ENCODE measurements at regions not wholly inside any gene's neighbourhood (a gene's known extent, or its start where the extent isn't known, plus 50 kb on each side); places are given as distances from the start of the nearest gene placed in this dataset.

GRCh38 chr14:97442363-97442762, 645.2 kb downstream of the VRK1 start:
- no peaks in the 10 kb centered on the region for H3K36me3 ChIP-seq (ENCODE audit: control insufficient read depth in 4 of 4, insufficient read depth in 4 of 4, low read length in 4 of 4)
- WGBS, 2 donors: 86 to 88% methylated on average over 2 of the region's 2 CpGs
- no peak for ATAC-seq (ENCODE audit: insufficient read depth, low FRiP score)

DNA sequence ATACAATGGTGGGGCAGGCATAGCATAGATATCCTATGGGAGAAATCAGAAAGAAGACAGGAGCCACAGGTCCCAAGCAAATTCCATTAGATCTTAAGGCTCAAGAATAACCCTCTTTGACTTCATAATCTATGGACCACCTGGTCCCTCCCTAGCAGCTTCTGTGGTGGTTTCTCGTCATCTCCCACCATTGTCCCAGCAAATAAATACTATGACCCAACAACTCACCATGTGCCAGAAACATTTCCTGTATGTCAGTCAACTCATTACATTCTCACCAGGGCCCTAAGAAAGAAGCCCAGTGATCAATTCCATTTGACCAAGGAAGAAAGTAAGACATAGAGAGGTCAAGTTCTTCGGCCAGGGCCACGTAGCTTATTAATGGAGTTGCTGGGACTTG, 646.2 kb downstream of the VRK1 start:
- Histone ChIP-seq H3K9me3 (ENCODE audit: control insufficient read depth in 4 of 4, insufficient read depth in 3 of 4, low read length in 3 of 4) (no peaks in the 10 kb centered on the region), H3K27ac (ENCODE audit: low read depth in 1 of 2, low read length in 1 of 2) (no peak overlapping the region), H3K9ac (ENCODE audit: insufficient read depth in 1 of 2, low read length in 2 of 2) (no peak overlapping the region), H3K27me3 (ENCODE audit: control insufficient read depth in 3 of 3, insufficient read depth in 3 of 3, low read length in 2 of 3) (no peaks in the 10 kb centered on the region), H3K4me1 (ENCODE audit: control insufficient read depth in 5 of 5, insufficient read depth in 5 of 5, low read length in 5 of 5) (no peaks in the 10 kb centered on the region), H3K4me3 (no peak overlapping the region), H3K36me3 (ENCODE audit: control insufficient read depth in 4 of 4, insufficient read depth in 4 of 4, low read length in 4 of 4) (no peaks in the 10 kb centered on the region)
- WGBS, 2 donors: 69 to 87% methylated on average over 3 of the region's 3 CpGs
- ATAC-seq (ENCODE audit: insufficient read depth, low FRiP score): no peak
- no peak for TF ChIP-seq CTCF (IDR thresholded peaks at IDR 0.05; ENCODE audit: control extremely low read depth, extremely low read depth)
- no peak for DNase-seq

More at GRCh38 chr14:97442363-97442762, 645.2 kb downstream of the VRK1 start:
- Histone ChIP-seq H3K9me3 (ENCODE audit: control insufficient read depth in 4 of 4, insufficient read depth in 3 of 4, low read length in 3 of 4) (peaks cover 0 to 5% (median 0%) of the 10 kb centered on the region in 4 donors), H3K9ac (ENCODE audit: insufficient read depth in 1 of 2, low read length in 2 of 2) (no peak overlapping the region), H3K27me3 (ENCODE audit: control insufficient read depth in 3 of 3, insufficient read depth in 3 of 3, low read length in 2 of 3) (no peaks in the 10 kb centered on the region), H3K27ac (ENCODE audit: low read depth in 1 of 2, low read length in 1 of 2) (no peak overlapping the region), H3K4me3 (no peak overlapping the region), H3K4me1 (ENCODE audit: control insufficient read depth in 5 of 5, insufficient read depth in 5 of 5, low read length in 5 of 5) (no peaks in the 10 kb centered on the region)
- no peak for TF ChIP-seq CTCF (IDR thresholded peaks at IDR 0.05; ENCODE audit: control extremely low read depth, extremely low read depth)
- DNase-seq: no peak

GRCh38 chr14:97444248-97444647, 647.1 kb downstream of the VRK1 start:
- no peak for TF ChIP-seq CTCF (IDR thresholded peaks at IDR 0.05; ENCODE audit: control extremely low read depth, extremely low read depth)
- Histone ChIP-seq H3K4me1 (ENCODE audit: control insufficient read depth in 5 of 5, insufficient read depth in 5 of 5, low read length in 5 of 5) (no peaks in the 10 kb centered on the region), H3K27ac (ENCODE audit: low read depth in 1 of 2, low read length in 1 of 2) (no peak overlapping the region), H3K9me3 (ENCODE audit: control insufficient read depth in 4 of 4, insufficient read depth in 3 of 4, low read length in 3 of 4) (no peaks in the 10 kb centered on the region), H3K27me3 (ENCODE audit: control insufficient read depth in 3 of 3, insufficient read depth in 3 of 3, low read length in 2 of 3) (no peaks in the 10 kb centered on the region), H3K9ac (ENCODE audit: insufficient read depth in 1 of 2, low read length in 2 of 2) (no peak overlapping the region), H3K36me3 (ENCODE audit: control insufficient read depth in 4 of 4, insufficient read depth in 4 of 4, low read length in 4 of 4) (no peaks in the 10 kb centered on the region), H3K4me3 (no peak overlapping the region)
- DNase-seq: no peak
- ATAC-seq (ENCODE audit: insufficient read depth, low FRiP score): no peak
- WGBS, 2 donors: 87 to 90% methylated on average over 5 of the region's 5 CpGs

- no peak for ATAC-seq (ENCODE audit: insufficient read depth, low FRiP score)
- H3K4me1 ChIP-seq (ENCODE audit: control insufficient read depth in 5 of 5, insufficient read depth in 5 of 5, low read length in 5 of 5): no peaks in the 10 kb centered on the region
- H3K4me3 ChIP-seq: no peak overlapping the region
- H3K9ac ChIP-seq (ENCODE audit: insufficient read depth in 1 of 2, low read length in 2 of 2): no peak overlapping the region
- no peak overlapping the region for H3K27ac ChIP-seq (ENCODE audit: low read depth in 1 of 2, low read length in 1 of 2)
- DNase-seq: no peak
- TF ChIP-seq CTCF (IDR thresholded peaks at IDR 0.05; ENCODE audit: control extremely low read depth, extremely low read depth): no peak
- H3K9me3 ChIP-seq (ENCODE audit: control insufficient read depth in 4 of 4, insufficient read depth in 3 of 4, low read length in 3 of 4): no peaks in the 10 kb centered on the region
- H3K36me3 ChIP-seq (ENCODE audit: control insufficient read depth in 4 of 4, insufficient read depth in 4 of 4, low read length in 4 of 4): no peaks in the 10 kb centered on the region
- no peaks in the 10 kb centered on the region for H3K27me3 ChIP-seq (ENCODE audit: control insufficient read depth in 3 of 3, insufficient read depth in 3 of 3, low read length in 2 of 3)
- WGBS, 2 donors: 83 to 84% methylated on average over 7 of the region's 7 CpGs
Observed at GRCh38 chr14:97445367-97445766, 648.2 kb downstream of the VRK1 start.

All from lung (tissue), 11 donors.